SK-N-SH (cell line): ENCODE measurements at regions not wholly inside any gene's neighbourhood (a gene's known extent, or its start where the extent isn't known, plus 50 kb on each side); places are given as distances from the start of the nearest gene placed in this dataset.

ENCODE experiments used
- CTCF ChIP-seq: fragments of 200-600 bp; sonication (generic); IDR thresholded peaks from 2 replicates; pipeline ENCODE4 v1.6.1; 2017; ENCODE audit warnings: antibody characterized with exemption, mild to moderate bottlenecking, moderate library complexity
- RCOR1 ChIP-seq: fragments of 150-350 bp; IDR thresholded peaks from 2 replicates; pipeline ENCODE4 v1.6.1; 2017; ENCODE audit warnings: antibody characterized with exemption, low read length
- REST ChIP-seq: IDR thresholded peaks from 2 replicates; pipeline ENCODE4 v1.6.1; 2012; ENCODE audit warnings: mild to moderate bottlenecking, low read depth, low read length, moderate library complexity

- TF ChIP-seq CTCF: peak; percentile 42; the same call in 1 of the 2 replicates
- TF ChIP-seq RCOR1: no peak
- TF ChIP-seq REST: no peak
Measured at GRCh38 chr14:21723431-21724045, 49.9 kb upstream of the OR4E1 start.
